NT2/D1 (cell line): ENCODE measurements at regions not wholly inside any gene's neighbourhood (a gene's known extent, or its start where the extent isn't known, plus 50 kb on each side); places are given as distances from the start of the nearest gene placed in this dataset.
"Not testable (repeated sequence)": the region's sequence is repeated elsewhere in the genome, so short reads cannot be mapped to it uniquely, and the experiment has no call there.

Experiments
- DNase-seq: peaks from one replicate; pipeline ENCODE4 v3.0.0-alpha.2; 2011; ENCODE audit warnings: low read depth, low spot score
- H3K27me3 ChIP-seq: 2 replicates; pipeline ENCODE4 v1.6.0; 2011; ENCODE audit warnings: mild to moderate bottlenecking; ENCODE audit not compliant: insufficient read length, insufficient read depth
- H3K36me3 ChIP-seq: 2 replicates; pipeline ENCODE4 v1.6.1; 2011; ENCODE audit warnings: mild to moderate bottlenecking, low read length, mixed read lengths; ENCODE audit not compliant: insufficient read depth, insufficient read length
- H3K4me1 ChIP-seq: 2 replicates; pipeline ENCODE4 v1.5.1; 2011; ENCODE audit not compliant: insufficient read depth, insufficient read length
- H3K4me3 ChIP-seq: 2 replicates; pipeline ENCODE4 v1.5.1; 2011; ENCODE audit warnings: low read depth; ENCODE audit not compliant: insufficient read length
- H3K9ac ChIP-seq: 2 replicates; pipeline ENCODE4 v1.6.0; 2011; ENCODE audit warnings: low read depth; ENCODE audit not compliant: insufficient read length
- H3K9me3 ChIP-seq: 2 replicates; pipeline ENCODE4 v1.5.1; 2011; ENCODE audit warnings: mild to moderate bottlenecking, low read length; ENCODE audit not compliant: insufficient read depth
- SUZ12 ChIP-seq: IDR thresholded peaks from 2 replicates; pipeline ENCODE4 v1.6.1; 2011; ENCODE audit not compliant: insufficient read length, insufficient read depth; ENCODE audit errors: extremely low read depth
- YY1 ChIP-seq: IDR thresholded peaks from 2 replicates; pipeline ENCODE4 v1.6.1; 2011; ENCODE audit not compliant: insufficient read length, insufficient read depth
- ZNF274 ChIP-seq: IDR thresholded peaks from 2 replicates; pipeline ENCODE4 v1.6.1; 2011; ENCODE audit warnings: mild to moderate bottlenecking, low read depth, low read length

- no peaks in the 10 kb centered on the region for H3K36me3 ChIP-seq
- H3K9me3 ChIP-seq = no peaks in the 10 kb centered on the region
- H3K27me3 ChIP-seq = no peaks in the 10 kb centered on the region
- no peak for TF ChIP-seq SUZ12
- no peak for TF ChIP-seq ZNF274
- no peak for TF ChIP-seq YY1
- no peak for DNase-seq
- H3K4me1 ChIP-seq = peaks cover 5% of the 10 kb centered on the region
- no peak overlapping the region for H3K9ac ChIP-seq
- H3K4me3 ChIP-seq = no peak overlapping the region
Measured at GRCh38 chr22:49009359-49010063, 818.2 kb downstream of the BRD1 start.

DNA sequence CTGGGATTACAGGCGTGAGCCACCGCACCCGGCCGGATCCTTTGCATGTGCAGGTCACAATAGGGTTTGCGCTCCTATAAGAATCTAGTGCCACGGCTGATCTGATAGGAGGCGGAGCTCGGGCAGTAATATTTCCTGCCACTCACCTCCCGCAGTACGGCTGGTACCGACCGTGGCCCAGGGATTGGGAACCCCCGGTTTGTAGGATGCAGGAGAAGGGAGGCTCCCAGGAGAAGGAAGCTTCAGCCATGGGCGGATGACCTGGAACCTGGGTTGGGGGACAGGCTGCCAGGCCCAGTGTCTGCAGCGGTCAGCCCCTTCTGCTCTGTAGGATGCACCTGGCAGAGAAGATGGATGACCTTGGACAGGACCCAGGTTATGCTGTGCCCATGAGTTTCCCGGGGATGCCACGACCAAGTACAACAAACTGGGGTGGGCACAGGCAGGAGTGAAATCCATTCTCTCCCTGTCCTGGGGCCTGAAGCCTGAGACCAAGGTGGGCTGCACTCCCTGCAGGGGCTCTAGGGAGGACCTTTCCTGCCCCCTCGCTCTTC is 818.9 kb downstream of the BRD1 start:
- TF ChIP-seq YY1 (no peak), SUZ12 (no peak), ZNF274 (no peak)
- no peak for DNase-seq
- H3K4me3 ChIP-seq = no peak overlapping the region
- H3K9me3 ChIP-seq = no peaks in the 10 kb centered on the region
- H3K36me3 ChIP-seq = no peaks in the 10 kb centered on the region
- H3K9ac ChIP-seq = no peak overlapping the region
- no peaks in the 10 kb centered on the region for H3K27me3 ChIP-seq
- H3K4me1 ChIP-seq = peaks cover 5% of the 10 kb centered on the region

- DNase-seq = no peak
- Histone ChIP-seq H3K9ac (no peak overlapping the region), H3K9me3 (no peaks in the 10 kb centered on the region; the same call in 1 of the 2 replicates), H3K4me1 (peaks cover 3% of the 10 kb centered on the region), H3K36me3 (no peaks in the 10 kb centered on the region), H3K27me3 (no peaks in the 10 kb centered on the region), H3K4me3 (no peak overlapping the region)
- TF ChIP-seq YY1 = no peak
- TF ChIP-seq ZNF274 = no peak
- TF ChIP-seq SUZ12 = no peak
Measured at GRCh38 chr22:49007013-49007653, 820.5 kb downstream of the BRD1 start.

DNA sequence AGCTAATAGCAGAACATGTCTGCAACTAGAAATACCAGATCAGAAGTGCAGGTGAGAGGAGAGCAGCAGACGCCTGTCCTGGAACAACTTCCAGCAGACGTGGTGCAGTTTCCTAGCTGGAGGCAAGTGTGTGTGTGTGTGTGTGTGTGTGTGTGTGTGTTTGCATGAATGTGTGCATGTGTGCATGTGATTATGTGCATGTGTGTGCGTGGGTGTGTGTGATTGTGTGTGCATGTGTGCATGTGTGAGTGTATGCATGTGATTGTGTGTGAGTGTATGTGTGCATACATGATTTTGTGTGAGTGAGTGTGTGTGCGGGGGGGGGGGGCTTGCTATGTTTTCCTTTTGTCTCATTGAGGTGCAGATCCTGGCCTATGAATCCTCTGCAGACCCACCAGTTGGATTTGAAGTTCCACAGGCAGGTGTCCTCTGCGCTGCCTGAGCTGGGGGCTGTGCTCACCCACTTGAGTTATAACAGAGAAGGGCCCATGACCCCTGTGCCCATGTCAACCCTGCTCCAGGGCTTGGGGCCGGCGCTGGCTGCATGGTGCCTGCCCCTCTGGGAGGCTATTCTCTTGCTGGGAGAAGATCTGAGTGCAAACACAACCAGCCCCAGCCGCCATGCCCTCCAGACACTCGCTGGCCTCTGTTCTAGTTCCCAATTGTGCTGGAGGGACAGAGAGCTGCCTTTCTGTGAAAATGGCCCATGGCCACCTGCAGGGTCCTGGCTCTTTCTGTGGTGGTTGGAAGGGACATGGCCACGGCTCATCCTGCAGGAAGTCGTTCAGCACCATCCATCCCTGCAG is 821.3 kb downstream of the BRD1 start:
- H3K4me3 ChIP-seq = no peak overlapping the region
- no peaks in the 10 kb centered on the region for H3K27me3 ChIP-seq
- H3K36me3 ChIP-seq = no peaks in the 10 kb centered on the region
- no peaks in the 10 kb centered on the region for H3K4me1 ChIP-seq
- no peaks in the 10 kb centered on the region; the same call in 1 of the 2 replicates for H3K9me3 ChIP-seq
- no peak for DNase-seq
- no peak overlapping the region for H3K9ac ChIP-seq
- TF ChIP-seq SUZ12 = no peak
- TF ChIP-seq YY1 = no peak
- no peak for TF ChIP-seq ZNF274

DNA sequence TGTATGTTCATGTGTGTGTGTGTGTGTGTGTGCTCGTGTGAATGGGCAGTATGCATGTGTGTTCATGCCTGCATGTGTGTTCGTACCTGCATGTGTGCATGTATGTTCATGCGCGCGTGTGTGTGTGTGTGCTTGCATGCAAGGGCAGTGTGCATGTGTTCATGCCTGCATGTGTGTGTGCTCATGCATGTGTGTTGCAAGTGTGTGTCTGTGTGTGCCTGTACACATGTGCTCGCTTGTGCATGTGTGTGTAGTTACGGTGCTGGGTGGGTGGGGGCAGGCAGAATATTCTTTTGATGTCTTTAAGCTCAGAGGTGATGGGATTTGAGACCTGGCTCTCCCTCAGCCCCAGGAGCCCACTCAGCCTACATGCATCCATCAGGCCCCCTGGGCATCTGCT is 822.1 kb downstream of the BRD1 start:
- Histone ChIP-seq H3K4me3 (no peak overlapping the region), H3K9me3 (no peaks in the 10 kb centered on the region; the same call in 1 of the 2 replicates), H3K27me3 (no peaks in the 10 kb centered on the region), H3K36me3 (no peaks in the 10 kb centered on the region), H3K9ac (no peak overlapping the region), H3K4me1 (no peaks in the 10 kb centered on the region)
- no peak for TF ChIP-seq SUZ12
- no peak for TF ChIP-seq ZNF274
- no peak for TF ChIP-seq YY1
- no peak for DNase-seq

DNA sequence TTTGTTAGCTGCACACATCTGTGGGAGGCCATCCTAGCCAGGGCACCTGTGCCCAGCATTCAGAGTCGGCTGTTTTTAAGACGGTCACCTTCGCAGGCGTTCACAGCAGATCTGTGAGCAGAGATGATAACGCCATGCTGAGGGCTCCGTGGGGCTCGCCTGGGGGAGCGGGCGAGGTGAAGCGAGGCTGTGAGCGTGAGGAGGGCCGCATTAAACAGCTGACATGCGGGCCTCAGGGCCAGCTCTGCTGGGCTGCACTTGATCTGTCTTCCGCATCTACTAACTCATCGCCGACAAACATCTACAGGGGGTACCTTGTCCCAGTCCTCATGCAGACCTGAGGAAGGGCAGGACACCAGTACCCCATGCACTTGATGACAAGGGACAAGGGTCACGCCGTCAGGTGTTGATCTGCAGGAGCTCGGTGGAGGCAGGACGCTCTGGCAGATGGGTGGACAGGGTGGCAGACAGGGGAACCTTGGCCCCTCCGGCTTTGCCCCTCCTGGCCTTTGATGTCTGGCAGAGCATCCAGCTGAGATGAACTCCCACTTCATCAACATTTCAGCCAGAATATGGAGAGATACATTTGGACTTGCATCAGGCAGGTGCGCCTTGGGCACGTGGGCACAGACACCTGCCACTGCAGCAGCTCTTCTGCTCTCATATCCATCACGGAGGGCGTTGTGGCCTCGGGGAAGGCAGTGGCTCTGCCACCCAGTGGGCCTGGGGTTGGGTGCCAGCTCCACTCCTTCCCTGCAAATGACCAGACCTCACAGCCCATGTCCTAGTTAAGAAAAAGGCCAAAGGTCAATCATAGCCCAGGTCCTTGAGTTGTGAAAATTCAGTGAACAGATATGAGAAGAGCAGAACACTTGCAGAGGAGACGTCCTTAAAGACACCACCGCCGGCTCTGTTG is 822.9 kb downstream of the BRD1 start:
- no peaks in the 10 kb centered on the region; the same call in 1 of the 2 replicates for H3K9me3 ChIP-seq
- H3K36me3 ChIP-seq = no peaks in the 10 kb centered on the region
- H3K9ac ChIP-seq = no peak overlapping the region
- DNase-seq = no peak
- H3K4me3 ChIP-seq = no peak overlapping the region
- no peaks in the 10 kb centered on the region for H3K4me1 ChIP-seq
- no peaks in the 10 kb centered on the region for H3K27me3 ChIP-seq
- TF ChIP-seq SUZ12 (no peak), YY1 (no peak)

GRCh38 chr22:48997605-48998004 is 830.1 kb downstream of the BRD1 start:
- DNase-seq, H3K9me3 ChIP-seq, H3K9ac ChIP-seq, H3K27me3 ChIP-seq, H3K4me1 ChIP-seq, H3K4me3 ChIP-seq, H3K36me3 ChIP-seq: not testable (repeated sequence)
